HEK293 (cell line): ENCODE measurements at regions not wholly inside any gene's neighbourhood (a gene's known extent, or its start where the extent isn't known, plus 50 kb on each side); places are given as distances from the start of the nearest gene placed in this dataset.

ENCODE experiments used
- CTCF ChIA-PET: fragments of 350-600 bp; formaldehyde crosslinking; extraction: SDS; loops from one replicate; lab custom pipeline; 2021; ENCODE audit warnings: antibody characterized with exemption; lab: Yijun Ruan, JAX
- POLR2A ChIA-PET: fragments of 300-600 bp; formaldehyde crosslinking; extraction: SDS; loops from one replicate; lab custom pipeline; 2020; ENCODE audit warnings: antibody characterized with exemption, inconsistent platforms; lab: Yijun Ruan, JAX
- H3K27ac ChIP-seq: fragments of 200-500 bp; sonication (Bioruptor generic); 2 replicates; pipeline ENCODE4 v1.5.1; 2014; ENCODE audit warnings: low read depth, low read length, control low read depth, inconsistent platforms; ENCODE audit errors: extremely low read depth
- H3K36me3 ChIP-seq, 2 experiments: fragments of 200-500 bp in 1 of 2; sonication (Bioruptor generic) in 1 of 2; 1 replicate in 1 of 2; 2 replicates in 1 of 2; pipeline ENCODE4 v1.5.1; 2014 to 2017; ENCODE audit warnings: inconsistent platforms in 2 of 2, low read length in 2 of 2; ENCODE audit not compliant: control insufficient read depth in 2 of 2, insufficient read depth in 1 of 2
- H3K4me1 ChIP-seq: fragments of 200-500 bp; sonication (Bioruptor generic); 2 replicates; pipeline ENCODE4 v1.5.1; 2014; ENCODE audit warnings: mild to moderate bottlenecking, low read length, inconsistent platforms; ENCODE audit not compliant: control insufficient read depth, insufficient read depth
- H3K4me3 ChIP-seq: 2 replicates; pipeline ENCODE4 v1.5.1; 2011; ENCODE audit warnings: low read depth, mild to moderate bottlenecking, control low read depth, low read length, moderate library complexity
- H3K9me3 ChIP-seq: fragments of 200-500 bp; sonication (Bioruptor generic); 2 replicates; pipeline ENCODE4 v1.5.1; 2014; ENCODE audit warnings: low read depth, low read length, inconsistent platforms; ENCODE audit not compliant: control insufficient read depth, insufficient read depth
- CTCF ChIP-seq: fragments of 450-650 bp; formaldehyde crosslinking; IDR thresholded peaks from 2 replicates; pipeline ENCODE4 v1.5.1; 2016; ENCODE audit warnings: missing biosample characterization, missing genetic modification characterization
- SETDB1 ChIP-seq: IDR thresholded peaks from one replicate; pipeline ENCODE4 v1.6.1; 2017; ENCODE audit warnings: mild to moderate bottlenecking, low read length, moderate library complexity, mixed read lengths; ENCODE audit not compliant: insufficient read length
- ZBTB8A ChIP-seq: fragments of 450-650 bp; formaldehyde crosslinking; IDR thresholded peaks from 2 replicates; pipeline ENCODE4 v1.5.1; 2016; ENCODE audit warnings: missing biosample characterization, missing genetic modification characterization
- ZFP37 ChIP-seq: fragments of 450-650 bp; formaldehyde crosslinking; IDR thresholded peaks from 2 replicates; pipeline ENCODE4 v1.5.1; 2016; ENCODE audit warnings: missing biosample characterization, missing genetic modification characterization
- ZNF114 ChIP-seq: fragments of 450-650 bp; formaldehyde crosslinking; IDR thresholded peaks from 2 replicates; pipeline ENCODE4 v1.5.0; 2017; ENCODE audit warnings: missing biosample characterization, missing genetic modification characterization
- ZNF174 ChIP-seq: fragments of 450-650 bp; formaldehyde crosslinking; IDR thresholded peaks from 2 replicates; pipeline ENCODE4 v1.5.0; 2017; ENCODE audit warnings: missing biosample characterization, mild to moderate bottlenecking, missing genetic modification characterization
- ZNF280C ChIP-seq: fragments of 450-650 bp; formaldehyde crosslinking; IDR thresholded peaks from 2 replicates; pipeline ENCODE4 v1.5.1; 2016; ENCODE audit warnings: missing biosample characterization, missing genetic modification characterization
- ZNF354C ChIP-seq: fragments of 450-650 bp; formaldehyde crosslinking; IDR thresholded peaks from 2 replicates; pipeline ENCODE4 v1.5.1; 2016; ENCODE audit warnings: missing biosample characterization, missing genetic modification characterization, low read depth, borderline replicate concordance
- ZNF416 ChIP-seq: fragments of 450-650 bp; formaldehyde crosslinking; IDR thresholded peaks from 2 replicates; pipeline ENCODE4 v1.5.1; 2016; ENCODE audit warnings: missing biosample characterization, missing genetic modification characterization
- ZNF488 ChIP-seq: fragments of 450-650 bp; formaldehyde crosslinking; IDR thresholded peaks from 2 replicates; pipeline ENCODE4 v1.5.1; 2016; ENCODE audit warnings: missing biosample characterization, missing genetic modification characterization
- ZNF510 ChIP-seq: fragments of 450-650 bp; formaldehyde crosslinking; IDR thresholded peaks from 2 replicates; pipeline ENCODE4 v1.5.1; 2018; ENCODE audit warnings: mild to moderate bottlenecking, missing genetic modification characterization, missing biosample characterization; ENCODE audit not compliant: insufficient replicate concordance
- ZNF571 ChIP-seq: fragments of 450-650 bp; formaldehyde crosslinking; IDR thresholded peaks from 2 replicates; pipeline ENCODE4 v1.5.0; 2017; ENCODE audit warnings: missing biosample characterization, missing genetic modification characterization
- ZNF660 ChIP-seq: fragments of 450-650 bp; IDR thresholded peaks from 2 replicates; pipeline ENCODE4 v1.5.1; 2018; ENCODE audit warnings: missing biosample characterization, mild to moderate bottlenecking, missing genetic modification characterization
- ZNF692 ChIP-seq: fragments of 450-650 bp; formaldehyde crosslinking; IDR thresholded peaks from 2 replicates; pipeline ENCODE4 v1.5.1; 2016; ENCODE audit warnings: missing biosample characterization, missing genetic modification characterization
- ZNF747 ChIP-seq: fragments of 450-650 bp; formaldehyde crosslinking; IDR thresholded peaks from 2 replicates; pipeline ENCODE4 v1.5.1; 2016; ENCODE audit warnings: missing biosample characterization, missing genetic modification characterization
- ZSCAN23 ChIP-seq: fragments of 450-650 bp; formaldehyde crosslinking; IDR thresholded peaks from 2 replicates; pipeline ENCODE4 v1.5.1; 2016; ENCODE audit warnings: missing biosample characterization, missing genetic modification characterization
- TF ChIP-seq, protein P1 (sequence below): fragments of 450-650 bp; formaldehyde crosslinking; IDR thresholded peaks from 2 replicates; pipeline ENCODE4 v1.5.0; 2017; ENCODE audit warnings: missing biosample characterization, missing genetic modification characterization, borderline replicate concordance
- TF ChIP-seq, protein P2 (sequence below): fragments of 450-650 bp; formaldehyde crosslinking; IDR thresholded peaks from 2 replicates; pipeline ENCODE4; 2016; ENCODE audit warnings: missing biosample characterization, missing genetic modification characterization
- TF ChIP-seq, protein P3 (sequence below): IDR thresholded peaks from 2 replicates; pipeline ENCODE4 v1.6.1; 2011; ENCODE audit warnings: mild to moderate bottlenecking, low read depth, low read length, borderline replicate concordance
- TF ChIP-seq, protein P4 (sequence below): fragments of 450-650 bp; formaldehyde crosslinking; IDR thresholded peaks from 2 replicates; pipeline ENCODE4 v1.5.1; 2016; ENCODE audit warnings: missing biosample characterization, missing genetic modification characterization
- TF ChIP-seq, protein P5 (sequence below): fragments of 450-650 bp; formaldehyde crosslinking; IDR thresholded peaks from 2 replicates; pipeline ENCODE4 v1.5.1; 2016; ENCODE audit warnings: missing biosample characterization, missing genetic modification characterization

DNA sequence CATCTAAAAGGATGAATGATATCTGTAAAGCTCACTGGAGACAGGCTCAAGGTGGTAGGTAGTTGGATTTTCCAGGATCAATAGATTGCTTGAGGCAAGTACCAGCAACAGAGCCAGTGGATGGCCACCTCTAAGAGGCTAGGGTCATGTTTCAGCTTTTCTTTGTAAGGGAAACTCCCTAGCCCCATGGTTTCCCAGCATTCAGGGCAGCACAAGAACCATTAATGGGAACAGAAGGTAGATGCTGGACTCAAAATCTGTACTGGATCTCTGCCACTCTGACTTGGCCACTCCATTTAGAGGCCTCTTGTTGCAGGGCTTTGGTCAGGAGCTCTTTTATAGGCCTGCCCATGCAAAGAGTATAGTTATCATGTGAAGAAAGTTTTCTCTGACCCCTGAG lies 76.1 kb upstream of the DYRK2 start:
- ChIA-PET POLR2A (no interaction called here), CTCF (no interaction called here)
- Histone ChIP-seq H3K4me1 (no peaks in the 10 kb centered on the region), H3K4me3 (no peak overlapping the region), H3K36me3 (no peaks in the 10 kb centered on the region)
- no peak for TF ChIP-seq SETDB1
- no peak for TF ChIP-seq ZNF692 (tag by site-specific recombination)
- TF ChIP-seq ZNF488 (tag by site-specific recombination) = no peak
- TF ChIP-seq ZNF174 (tag by site-specific recombination) = no peak
- TF ChIP-seq ZNF747 = no peak
- no peak for TF ChIP-seq ZNF510 (tag by site-specific recombination)
- no peak for TF ChIP-seq ZNF354C (tag by site-specific recombination)
- TF ChIP-seq CTCF (tag by site-specific recombination) = no peak
- TF ChIP-seq, all 188 proteins: peak for 0
- no peak overlapping the region for H3K27ac ChIP-seq
- H3K9me3 ChIP-seq = no peaks in the 10 kb centered on the region

DNA sequence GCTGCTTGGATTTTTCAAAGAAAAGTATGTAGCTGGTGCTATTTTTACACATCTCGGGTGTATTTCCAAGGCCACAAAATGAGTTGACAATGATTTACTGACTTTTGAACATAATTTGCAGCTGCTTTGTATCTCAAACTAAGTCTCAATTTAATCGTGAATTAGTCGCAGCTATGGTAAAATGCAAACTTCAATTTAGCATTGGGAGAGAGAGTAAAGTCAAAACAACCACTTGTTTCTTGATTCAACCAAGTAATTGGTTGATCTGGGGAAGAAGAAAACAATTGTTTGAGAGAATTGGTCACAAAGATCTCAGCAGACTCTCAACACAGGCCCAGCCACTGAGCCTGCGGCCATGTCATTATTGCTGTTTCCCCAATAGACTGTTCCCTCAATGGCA lies 75.0 kb upstream of the DYRK2 start:
- Histone ChIP-seq H3K27ac (no peak overlapping the region), H3K9me3 (no peaks in the 10 kb centered on the region), H3K4me3 (no peak overlapping the region), H3K4me1 (no peaks in the 10 kb centered on the region), H3K36me3 (no peaks in the 10 kb centered on the region)
- POLR2A ChIA-PET = no interaction called here
- CTCF ChIA-PET = no interaction called here
- TF ChIP-seq ZFP37 (tag by site-specific recombination) (no peak), ZNF280C (tag by site-specific recombination) (no peak), ZNF114 (no peak), ZNF660 (tag by site-specific recombination) (no peak), ZNF571 (tag by site-specific recombination) (no peak), ZNF416 (tag by site-specific recombination) (no peak), ZSCAN23 (tag by site-specific recombination) (no peak), ZNF747 (no peak), ZBTB8A (tag by site-specific recombination) (no peak)
- TF ChIP-seq, protein P1, sequence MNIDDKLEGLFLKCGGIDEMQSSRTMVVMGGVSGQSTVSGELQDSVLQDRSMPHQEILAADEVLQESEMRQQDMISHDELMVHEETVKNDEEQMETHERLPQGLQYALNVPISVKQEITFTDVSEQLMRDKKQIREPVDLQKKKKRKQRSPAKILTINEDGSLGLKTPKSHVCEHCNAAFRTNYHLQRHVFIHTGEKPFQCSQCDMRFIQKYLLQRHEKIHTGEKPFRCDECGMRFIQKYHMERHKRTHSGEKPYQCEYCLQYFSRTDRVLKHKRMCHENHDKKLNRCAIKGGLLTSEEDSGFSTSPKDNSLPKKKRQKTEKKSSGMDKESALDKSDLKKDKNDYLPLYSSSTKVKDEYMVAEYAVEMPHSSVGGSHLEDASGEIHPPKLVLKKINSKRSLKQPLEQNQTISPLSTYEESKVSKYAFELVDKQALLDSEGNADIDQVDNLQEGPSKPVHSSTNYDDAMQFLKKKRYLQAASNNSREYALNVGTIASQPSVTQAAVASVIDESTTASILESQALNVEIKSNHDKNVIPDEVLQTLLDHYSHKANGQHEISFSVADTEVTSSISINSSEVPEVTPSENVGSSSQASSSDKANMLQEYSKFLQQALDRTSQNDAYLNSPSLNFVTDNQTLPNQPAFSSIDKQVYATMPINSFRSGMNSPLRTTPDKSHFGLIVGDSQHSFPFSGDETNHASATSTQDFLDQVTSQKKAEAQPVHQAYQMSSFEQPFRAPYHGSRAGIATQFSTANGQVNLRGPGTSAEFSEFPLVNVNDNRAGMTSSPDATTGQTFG (tag by site-specific recombination) = no peak
- TF ChIP-seq, protein P2, sequence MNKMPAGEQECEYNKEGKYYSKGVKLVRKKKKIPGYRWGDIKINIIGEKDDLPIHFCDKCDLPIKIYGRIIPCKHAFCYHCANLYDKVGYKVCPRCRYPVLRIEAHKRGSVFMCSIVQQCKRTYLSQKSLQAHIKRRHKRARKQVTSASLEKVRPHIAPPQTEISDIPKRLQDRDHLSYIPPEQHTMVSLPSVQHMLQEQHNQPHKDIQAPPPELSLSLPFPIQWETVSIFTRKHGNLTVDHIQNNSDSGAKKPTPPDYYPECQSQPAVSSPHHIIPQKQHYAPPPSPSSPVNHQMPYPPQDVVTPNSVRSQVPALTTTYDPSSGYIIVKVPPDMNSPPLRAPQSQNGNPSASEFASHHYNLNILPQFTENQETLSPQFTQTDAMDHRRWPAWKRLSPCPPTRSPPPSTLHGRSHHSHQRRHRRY = no peak
- TF ChIP-seq, protein P3, sequence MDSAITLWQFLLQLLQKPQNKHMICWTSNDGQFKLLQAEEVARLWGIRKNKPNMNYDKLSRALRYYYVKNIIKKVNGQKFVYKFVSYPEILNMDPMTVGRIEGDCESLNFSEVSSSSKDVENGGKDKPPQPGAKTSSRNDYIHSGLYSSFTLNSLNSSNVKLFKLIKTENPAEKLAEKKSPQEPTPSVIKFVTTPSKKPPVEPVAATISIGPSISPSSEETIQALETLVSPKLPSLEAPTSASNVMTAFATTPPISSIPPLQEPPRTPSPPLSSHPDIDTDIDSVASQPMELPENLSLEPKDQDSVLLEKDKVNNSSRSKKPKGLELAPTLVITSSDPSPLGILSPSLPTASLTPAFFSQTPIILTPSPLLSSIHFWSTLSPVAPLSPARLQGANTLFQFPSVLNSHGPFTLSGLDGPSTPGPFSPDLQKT = no peak
- TF ChIP-seq, protein P4, sequence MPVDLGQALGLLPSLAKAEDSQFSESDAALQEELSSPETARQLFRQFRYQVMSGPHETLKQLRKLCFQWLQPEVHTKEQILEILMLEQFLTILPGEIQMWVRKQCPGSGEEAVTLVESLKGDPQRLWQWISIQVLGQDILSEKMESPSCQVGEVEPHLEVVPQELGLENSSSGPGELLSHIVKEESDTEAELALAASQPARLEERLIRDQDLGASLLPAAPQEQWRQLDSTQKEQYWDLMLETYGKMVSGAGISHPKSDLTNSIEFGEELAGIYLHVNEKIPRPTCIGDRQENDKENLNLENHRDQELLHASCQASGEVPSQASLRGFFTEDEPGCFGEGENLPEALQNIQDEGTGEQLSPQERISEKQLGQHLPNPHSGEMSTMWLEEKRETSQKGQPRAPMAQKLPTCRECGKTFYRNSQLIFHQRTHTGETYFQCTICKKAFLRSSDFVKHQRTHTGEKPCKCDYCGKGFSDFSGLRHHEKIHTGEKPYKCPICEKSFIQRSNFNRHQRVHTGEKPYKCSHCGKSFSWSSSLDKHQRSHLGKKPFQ (tag by site-specific recombination) = no peak
- TF ChIP-seq, protein P5, sequence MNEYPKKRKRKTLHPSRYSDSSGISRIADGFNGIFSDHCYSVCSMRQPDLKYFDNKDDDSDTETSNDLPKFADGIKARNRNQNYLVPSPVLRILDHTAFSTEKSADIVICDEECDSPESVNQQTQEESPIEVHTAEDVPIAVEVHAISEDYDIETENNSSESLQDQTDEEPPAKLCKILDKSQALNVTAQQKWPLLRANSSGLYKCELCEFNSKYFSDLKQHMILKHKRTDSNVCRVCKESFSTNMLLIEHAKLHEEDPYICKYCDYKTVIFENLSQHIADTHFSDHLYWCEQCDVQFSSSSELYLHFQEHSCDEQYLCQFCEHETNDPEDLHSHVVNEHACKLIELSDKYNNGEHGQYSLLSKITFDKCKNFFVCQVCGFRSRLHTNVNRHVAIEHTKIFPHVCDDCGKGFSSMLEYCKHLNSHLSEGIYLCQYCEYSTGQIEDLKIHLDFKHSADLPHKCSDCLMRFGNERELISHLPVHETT (tag by site-specific recombination) = no peak
